ENCODE measurements at regions not wholly inside any gene's neighbourhood (a gene's known extent, or its start where the extent isn't known, plus 50 kb on each side); places are given as distances from the start of the nearest gene placed in this dataset.

DNA sequence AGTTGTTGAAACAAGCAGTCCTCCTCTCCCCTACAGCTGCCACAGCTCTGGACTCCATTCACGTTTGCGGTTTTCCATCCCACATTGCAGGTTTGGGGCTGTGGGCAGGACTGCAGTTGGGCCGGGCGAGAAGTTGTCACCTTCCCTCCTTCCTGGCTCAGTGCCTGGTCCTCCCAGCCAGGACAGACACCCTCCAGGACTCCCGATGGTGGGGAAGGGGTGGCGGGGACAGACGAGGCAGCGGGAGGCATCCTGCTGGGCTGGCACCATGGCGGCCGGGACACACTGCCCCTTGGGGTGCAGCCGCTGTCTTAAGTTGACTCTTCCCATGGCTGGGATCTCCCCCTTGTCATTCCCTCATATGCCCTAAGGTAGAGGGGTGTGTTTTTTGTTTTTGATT is 615.2 kb downstream of the BRD1 start:
- no peak overlapping the region for H3K4me2 ChIP-seq (ENCODE audit: low read length)
- H3K9me2 ChIP-seq (ENCODE audit: insufficient read depth), result no peaks in the 10 kb centered on the region
- no peaks in the 10 kb centered on the region for H3K79me2 ChIP-seq (ENCODE audit: insufficient read depth, low read length)
- intact Hi-C loops (cut with micrococcal nuclease), result no loop called here
- no peak overlapping the region for H3K4me3 ChIP-seq (replicated peaks in 1 of 2; ENCODE audit: low read depth in 1 of 2, low read length in 2 of 2)
- DNase-seq (ENCODE audit: low read depth, low spot score) (no peak), ATAC-seq (no peak)
- no peaks in the 10 kb centered on the region; a peak in 1 of 4 replicates for H3K9me3 ChIP-seq (ENCODE audit: control insufficient read depth in 1 of 2, insufficient read depth in 1 of 2, low read depth in 1 of 2, low read length in 2 of 2)
- peaks cover 14% of the 10 kb centered on the region; the same call in 1 of the 2 replicates for H3K27me3 ChIP-seq (ENCODE audit: insufficient read depth, low read length)
- TF ChIP-seq SIN3A (IDR thresholded peaks at IDR 0.05; ENCODE audit: low read depth) (no peak), RAD21 (IDR thresholded peaks at IDR 0.05; ENCODE audit: low read depth) (no peak), POLR2AphosphoS5 (IDR thresholded peaks at IDR 0.05; ENCODE audit: low read depth, low read length) (no peak), EZH2phosphoT487 (IDR thresholded peaks at IDR 0.05; ENCODE audit: borderline replicate concordance) (no peak), SRF (IDR thresholded peaks at IDR 0.05; ENCODE audit: low read depth) (no peak), CBX3 (IDR thresholded peaks at IDR 0.05; ENCODE audit: low read depth) (no peak), SP1 (IDR thresholded peaks at IDR 0.05; ENCODE audit: low read depth) (no peak), ZFX (IDR thresholded peaks at IDR 0.05) (no peak), JUND (IDR thresholded peaks at IDR 0.05) (no peak), YY1 (IDR thresholded peaks at IDR 0.05; ENCODE audit: extremely low read depth, insufficient replicate concordance, low read depth, low read length) (no peak), CEBPB (IDR thresholded peaks at IDR 0.05; ENCODE audit: low read depth) (no peak), EZH2 (IDR thresholded peaks at IDR 0.05) (no peak), ZNF274 (IDR thresholded peaks at IDR 0.05; ENCODE audit: low read depth, low read length) (no peak), EGR1 (IDR thresholded peaks at IDR 0.05; ENCODE audit: low read depth) (no peak), TCF7L2 (IDR thresholded peaks at IDR 0.05; ENCODE audit: borderline replicate concordance, extremely low read depth, insufficient read depth, insufficient read length) (no peak), ELF1 (IDR thresholded peaks at IDR 0.05; ENCODE audit: borderline replicate concordance, low read depth) (no peak), FOSL1 (IDR thresholded peaks at IDR 0.05; ENCODE audit: low read depth) (no peak)
- TF ChIP-seq, protein P1, sequence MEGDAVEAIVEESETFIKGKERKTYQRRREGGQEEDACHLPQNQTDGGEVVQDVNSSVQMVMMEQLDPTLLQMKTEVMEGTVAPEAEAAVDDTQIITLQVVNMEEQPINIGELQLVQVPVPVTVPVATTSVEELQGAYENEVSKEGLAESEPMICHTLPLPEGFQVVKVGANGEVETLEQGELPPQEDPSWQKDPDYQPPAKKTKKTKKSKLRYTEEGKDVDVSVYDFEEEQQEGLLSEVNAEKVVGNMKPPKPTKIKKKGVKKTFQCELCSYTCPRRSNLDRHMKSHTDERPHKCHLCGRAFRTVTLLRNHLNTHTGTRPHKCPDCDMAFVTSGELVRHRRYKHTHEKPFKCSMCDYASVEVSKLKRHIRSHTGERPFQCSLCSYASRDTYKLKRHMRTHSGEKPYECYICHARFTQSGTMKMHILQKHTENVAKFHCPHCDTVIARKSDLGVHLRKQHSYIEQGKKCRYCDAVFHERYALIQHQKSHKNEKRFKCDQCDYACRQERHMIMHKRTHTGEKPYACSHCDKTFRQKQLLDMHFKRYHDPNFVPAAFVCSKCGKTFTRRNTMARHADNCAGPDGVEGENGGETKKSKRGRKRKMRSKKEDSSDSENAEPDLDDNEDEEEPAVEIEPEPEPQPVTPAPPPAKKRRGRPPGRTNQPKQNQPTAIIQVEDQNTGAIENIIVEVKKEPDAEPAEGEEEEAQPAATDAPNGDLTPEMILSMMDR (IDR thresholded peaks at IDR 0.05 in 2 of 3, conservative IDR thresholded peaks at IDR 0.05 in 1 of 3; ENCODE audit: borderline replicate concordance in 1 of 3, insufficient read depth in 1 of 3, low read depth in 2 of 3, low read length in 2 of 3), result no peak
- TF ChIP-seq, protein P2, sequence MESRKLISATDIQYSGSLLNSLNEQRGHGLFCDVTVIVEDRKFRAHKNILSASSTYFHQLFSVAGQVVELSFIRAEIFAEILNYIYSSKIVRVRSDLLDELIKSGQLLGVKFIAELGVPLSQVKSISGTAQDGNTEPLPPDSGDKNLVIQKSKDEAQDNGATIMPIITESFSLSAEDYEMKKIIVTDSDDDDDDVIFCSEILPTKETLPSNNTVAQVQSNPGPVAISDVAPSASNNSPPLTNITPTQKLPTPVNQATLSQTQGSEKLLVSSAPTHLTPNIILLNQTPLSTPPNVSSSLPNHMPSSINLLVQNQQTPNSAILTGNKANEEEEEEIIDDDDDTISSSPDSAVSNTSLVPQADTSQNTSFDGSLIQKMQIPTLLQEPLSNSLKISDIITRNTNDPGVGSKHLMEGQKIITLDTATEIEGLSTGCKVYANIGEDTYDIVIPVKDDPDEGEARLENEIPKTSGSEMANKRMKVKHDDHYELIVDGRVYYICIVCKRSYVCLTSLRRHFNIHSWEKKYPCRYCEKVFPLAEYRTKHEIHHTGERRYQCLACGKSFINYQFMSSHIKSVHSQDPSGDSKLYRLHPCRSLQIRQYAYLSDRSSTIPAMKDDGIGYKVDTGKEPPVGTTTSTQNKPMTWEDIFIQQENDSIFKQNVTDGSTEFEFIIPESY (IDR thresholded peaks at IDR 0.05; ENCODE audit: extremely low read depth, insufficient replicate concordance, low read length), result no peak
- no peak overlapping the region for H2AFZ ChIP-seq (ENCODE audit: low read depth, low read length, poor library complexity, severe bottlenecking)
- no peaks in the 10 kb centered on the region for H3K36me3 ChIP-seq (ENCODE audit: control insufficient read depth in 1 of 2, insufficient read depth in 2 of 2, low read length in 2 of 2)
- no peak overlapping the region for H3K9ac ChIP-seq (ENCODE audit: low read length)
- ChIA-PET POLR2A (no interaction called here), RAD21 (ENCODE audit: low non-redundant PET in 1 of 2, low total read pairs in 2 of 2, uncharacterized antibody in 2 of 2, unreplicated experiment in 2 of 2) (no interaction called here), CTCF (no interaction called here)
- BruUV-seq (replicated peaks), result no TSS peak
- no peak overlapping the region for H3K27ac ChIP-seq (ENCODE audit: low read depth, low read length)
- no peaks in the 10 kb centered on the region for H4K20me1 ChIP-seq (ENCODE audit: insufficient read depth)
- no peaks in the 10 kb centered on the region for H3K4me1 ChIP-seq (ENCODE audit: control insufficient read depth in 1 of 2, insufficient read depth in 2 of 2, low read length in 2 of 2)
